Endothelial cell of umbilical vein (primary cell): ENCODE measurements at regions not wholly inside any gene's neighbourhood (a gene's known extent, or its start where the extent isn't known, plus 50 kb on each side); places are given as distances from the start of the nearest gene placed in this dataset.

Experiments
- BruUV-seq: library from RNA; stranded (reverse); fragments of 400-500 nt; replicated peaks from 2 replicates; lab custom pipeline; 2021; lab: Mats Ljungman, UMichigan
- CTCF ChIA-PET: fragments of 300-600, 350-600 bp; sonication (Branson Sonifier 250); formaldehyde crosslinking; loops from one replicate; lab custom pipeline; 2021; ENCODE audit warnings: antibody characterized with exemption, inconsistent platforms; lab: Charles Lee
- POLR2A ChIA-PET: fragments of 300-600, 350-600 bp; sonication (Branson Sonifier 250); formaldehyde crosslinking; loops from one replicate; lab custom pipeline; 2021; ENCODE audit warnings: antibody characterized with exemption, inconsistent platforms; lab: Charles Lee
- DNase-seq: peaks from one replicate; pipeline ENCODE4 v3.0.0-alpha.2; 2011; ENCODE audit warnings: low read depth, low spot score
- FAIRE-seq: peaks from 2 replicates; lab custom pipeline; 2011; peaks lifted over from hg19 to GRCh38; lab: Jason Lieb, UNC
- H2AFZ ChIP-seq: 2 replicates; pipeline ENCODE4 v1.6.0; 2012; ENCODE audit warnings: low read depth, low read length, control low read depth, inconsistent platforms
- H3K27ac ChIP-seq: 2 replicates; pipeline ENCODE4 v1.5.1; 2011; ENCODE audit warnings: low read depth, mild to moderate bottlenecking, control low read depth, low read length, moderate library complexity; ENCODE audit not compliant: insufficient read depth
- H3K27me3 ChIP-seq, 2 experiments: 2 replicates each; pipeline versions ENCODE4 v1.6.0 to v1.6.1; 2011; ENCODE audit warnings: low read length in 2 of 2, mixed read lengths in 1 of 2; ENCODE audit not compliant: control insufficient read depth in 2 of 2, insufficient read depth in 2 of 2
- H3K36me3 ChIP-seq, 2 experiments: 2 replicates in 1 of 2; 3 replicates in 1 of 2; pipeline ENCODE4 v1.5.1; 2011; ENCODE audit warnings: low read length in 2 of 2, mild to moderate bottlenecking in 1 of 2, moderate library complexity in 1 of 2; ENCODE audit not compliant: control insufficient read depth in 2 of 2, insufficient read depth in 2 of 2; ENCODE audit errors: extremely low read depth in 1 of 2
- H3K4me1 ChIP-seq: 3 replicates; pipeline ENCODE4 v1.5.1; 2011; ENCODE audit warnings: mild to moderate bottlenecking, low read length; ENCODE audit not compliant: control insufficient read depth, insufficient read depth; ENCODE audit errors: extremely low read depth
- H3K4me2 ChIP-seq: 2 replicates; pipeline ENCODE4 v1.6.1; 2011; ENCODE audit warnings: low read length, control low read depth, mixed read lengths; ENCODE audit not compliant: insufficient read depth
- H3K4me3 ChIP-seq, 3 experiments: fragments of 200-600 bp in 1 of 3; sonication (generic), shearing (Covaris generic) in 1 of 3; replicated peaks in 1 of 3; 2 replicates each; pipeline ENCODE4 v1.5.1; 2011 to 2016; ENCODE audit warnings: control low read depth in 3 of 3, low read length in 3 of 3, mild to moderate bottlenecking in 2 of 3, inconsistent platforms in 1 of 3, low read depth in 1 of 3, moderate library complexity in 1 of 3; ENCODE audit not compliant: insufficient read depth in 1 of 3
- H3K79me2 ChIP-seq: 2 replicates; pipeline ENCODE4 v1.6.0; 2012; ENCODE audit warnings: low read length, inconsistent platforms; ENCODE audit not compliant: control insufficient read depth, insufficient read depth
- H3K9ac ChIP-seq: replicated peaks from 2 replicates; pipeline ENCODE3; 2011; ENCODE audit warnings: low read length, control low read depth; ENCODE audit not compliant: insufficient read depth; ENCODE audit errors: extremely low read depth
- H3K9me1 ChIP-seq: replicated peaks from 3 replicates; pipeline ENCODE4 v1.6.0; 2011; ENCODE audit warnings: mild to moderate bottlenecking, low read length; ENCODE audit not compliant: control insufficient read depth, insufficient read depth; ENCODE audit errors: extremely low read depth
- H3K9me3 ChIP-seq: replicated peaks from 2 replicates; pipeline ENCODE4 v1.5.1; 2012; ENCODE audit warnings: low read length, inconsistent platforms; ENCODE audit not compliant: control insufficient read depth, insufficient read depth
- H4K20me1 ChIP-seq: replicated peaks from 2 replicates; pipeline ENCODE3; 2011; ENCODE audit warnings: mild to moderate bottlenecking, low read length; ENCODE audit not compliant: control insufficient read depth, insufficient read depth; ENCODE audit errors: extremely low read depth
- CTCF ChIP-seq, 2 donors: IDR thresholded peaks; 1 replicate in 1 of 2; 2 replicates in 1 of 2; pipeline ENCODE4 v1.5.1; 2011; ENCODE audit warnings: low read length in 2 of 2, mild to moderate bottlenecking in 2 of 2, moderate library complexity in 2 of 2, control low read depth in 1 of 2, inconsistent platforms in 1 of 2, low read depth in 1 of 2; ENCODE audit not compliant: insufficient read depth in 1 of 2; ENCODE audit errors: extremely low read depth in 1 of 2
- EZH2 ChIP-seq: IDR thresholded peaks from 2 replicates; pipeline ENCODE4 v1.6.1; 2012; ENCODE audit warnings: borderline replicate concordance, low read depth, mild to moderate bottlenecking, moderate library complexity, low read length, inconsistent platforms; ENCODE audit not compliant: severe bottlenecking
- FOS ChIP-seq: IDR thresholded peaks from 2 replicates; pipeline ENCODE4 v1.6.1; 2011; ENCODE audit warnings: mild to moderate bottlenecking, low read length, moderate library complexity, borderline replicate concordance; ENCODE audit not compliant: insufficient read depth
- GATA2 ChIP-seq: IDR thresholded peaks from 2 replicates; pipeline ENCODE4 v1.7.0; 2011; ENCODE audit warnings: low read depth, mild to moderate bottlenecking, moderate library complexity, mixed read lengths, low read length; ENCODE audit not compliant: insufficient read length, insufficient read depth
- JUN ChIP-seq: IDR thresholded peaks from 2 replicates; pipeline ENCODE4 v1.6.1; 2011; ENCODE audit warnings: borderline replicate concordance, low read depth; ENCODE audit not compliant: insufficient read length, insufficient read depth
- MAX ChIP-seq: IDR thresholded peaks from 2 replicates; pipeline ENCODE4 v1.6.1; 2011; ENCODE audit not compliant: insufficient read depth, insufficient read length
- MYC ChIP-seq: IDR thresholded peaks from one replicate; pipeline ENCODE4 v1.6.1; 2011; ENCODE audit warnings: mild to moderate bottlenecking, low read depth, low read length
- POLR2A ChIP-seq: IDR thresholded peaks from 2 replicates; pipeline ENCODE4 v1.6.1; 2012; ENCODE audit warnings: low read depth, mild to moderate bottlenecking, control low read depth, low read length
- POLR2AphosphoS5 ChIP-seq: IDR thresholded peaks from 2 replicates; pipeline ENCODE4 v1.6.1; 2012; ENCODE audit warnings: low read depth, mild to moderate bottlenecking, control low read depth, low read length, moderate library complexity; ENCODE audit not compliant: insufficient read depth
- dilution Hi-C: fragments of 300-500 bp; cut with MboI; formaldehyde crosslinking; loops from one replicate; pipeline ENCODE4 v1.15.0; 2019; ENCODE audit warnings: low sequenced_read_pairs; ENCODE audit not compliant: extremely low pct_ligation_motif_present
- intact Hi-C: fragments of 100-400 bp; cut with micrococcal nuclease; formaldehyde crosslinking; loops from one replicate; pipeline ENCODE4 v1.10.0; 2022

GRCh38 chr7:52472006-52472620 lies 563.3 kb upstream of the POM121L12 start:
- FAIRE-seq, result no peak
- CTCF ChIA-PET, result no interaction called here

GRCh38 chr7:52465216-52465615 lies 570.2 kb upstream of the POM121L12 start:
- dilution Hi-C loops (no loop called here), intact Hi-C loops (no loop called here)
- no TSS peak for BruUV-seq
- no peak for TF ChIP-seq POLR2A
- no peak for TF ChIP-seq EZH2
- TF ChIP-seq MYC, result no peak
- no peak for TF ChIP-seq FOS
- TF ChIP-seq MAX, result no peak
- no peak for TF ChIP-seq POLR2AphosphoS5
- TF ChIP-seq GATA2, result no peak
- TF ChIP-seq CTCF (IDR thresholded peaks at IDR 0.05; ENCODE audit: extremely low read depth in 1 of 2, insufficient read depth in 1 of 2, low read depth in 1 of 2, low read length in 2 of 2), result no peak
- TF ChIP-seq JUN, result no peak
- H4K20me1 ChIP-seq, result no peaks in the 10 kb centered on the region
- no peak for DNase-seq
- H3K4me1 ChIP-seq, result peaks cover 17% of the 10 kb centered on the region
- H2AFZ ChIP-seq, result no peak overlapping the region
- H3K9me3 ChIP-seq, result no peaks in the 10 kb centered on the region
- H3K27ac ChIP-seq, result no peak overlapping the region
- no peaks in the 10 kb centered on the region for H3K9me1 ChIP-seq
- H3K4me3 ChIP-seq, result no peak overlapping the region
- H3K4me2 ChIP-seq, result no peak overlapping the region
- H3K79me2 ChIP-seq, result no peaks in the 10 kb centered on the region
- no peak overlapping the region for H3K9ac ChIP-seq
- H3K36me3 ChIP-seq, result no peaks in the 10 kb centered on the region
- POLR2A ChIA-PET, result no interaction called here
- CTCF ChIA-PET, result no interaction called here
- no peak for FAIRE-seq
- H3K27me3 ChIP-seq, result no peaks in the 10 kb centered on the region

More at GRCh38 chr7:52472006-52472620, 563.3 kb upstream of the POM121L12 start:
- no peaks in the 10 kb centered on the region for H3K4me1 ChIP-seq
- no peaks in the 10 kb centered on the region for H3K27me3 ChIP-seq
- no peak overlapping the region for H3K4me2 ChIP-seq
- no TSS peak for BruUV-seq
- no peaks in the 10 kb centered on the region for H4K20me1 ChIP-seq
- no peak overlapping the region for H3K27ac ChIP-seq
- dilution Hi-C loops (no loop called here), intact Hi-C loops (no loop called here)
- no peaks in the 10 kb centered on the region for H3K9me1 ChIP-seq
- H3K4me3 ChIP-seq, result no peak overlapping the region
- TF ChIP-seq POLR2AphosphoS5 (no peak), GATA2 (peak; percentile 28), FOS (peak; percentile 8)
- peak; percentile 5 for DNase-seq
- H3K79me2 ChIP-seq, result no peaks in the 10 kb centered on the region
- H3K36me3 ChIP-seq, result no peaks in the 10 kb centered on the region
- no peaks in the 10 kb centered on the region for H3K9me3 ChIP-seq
- POLR2A ChIA-PET, result no interaction called here
- no peak overlapping the region for H2AFZ ChIP-seq
- no peak overlapping the region for H3K9ac ChIP-seq
